ENCODE measurements at regions not wholly inside any gene's neighbourhood (a gene's known extent, or its start where the extent isn't known, plus 50 kb on each side); places are given as distances from the start of the nearest gene placed in this dataset.

DNA sequence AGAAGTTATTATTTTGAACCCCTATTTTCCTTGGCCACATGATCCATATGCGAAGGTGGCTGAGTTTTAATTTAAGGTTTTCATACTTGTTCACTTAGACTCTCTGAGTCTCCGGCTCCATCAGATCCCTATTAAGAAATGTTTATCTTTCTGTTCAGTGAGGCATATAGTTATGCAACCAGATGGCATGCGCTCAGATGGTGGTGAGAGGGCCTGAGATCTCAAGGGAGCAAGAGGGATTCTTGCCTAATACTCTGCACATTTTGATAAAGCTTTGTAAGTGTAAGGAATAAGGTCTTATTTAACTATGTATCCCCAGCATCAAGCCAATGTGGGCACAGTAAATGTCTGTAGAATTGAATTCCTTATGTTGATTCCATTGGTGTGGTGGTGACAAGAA, 78.9 kb upstream of the DPH6 start:
- H3K9me3 ChIP-seq: no peaks in the 10 kb centered on the region
- TF ChIP-seq, protein P1, sequence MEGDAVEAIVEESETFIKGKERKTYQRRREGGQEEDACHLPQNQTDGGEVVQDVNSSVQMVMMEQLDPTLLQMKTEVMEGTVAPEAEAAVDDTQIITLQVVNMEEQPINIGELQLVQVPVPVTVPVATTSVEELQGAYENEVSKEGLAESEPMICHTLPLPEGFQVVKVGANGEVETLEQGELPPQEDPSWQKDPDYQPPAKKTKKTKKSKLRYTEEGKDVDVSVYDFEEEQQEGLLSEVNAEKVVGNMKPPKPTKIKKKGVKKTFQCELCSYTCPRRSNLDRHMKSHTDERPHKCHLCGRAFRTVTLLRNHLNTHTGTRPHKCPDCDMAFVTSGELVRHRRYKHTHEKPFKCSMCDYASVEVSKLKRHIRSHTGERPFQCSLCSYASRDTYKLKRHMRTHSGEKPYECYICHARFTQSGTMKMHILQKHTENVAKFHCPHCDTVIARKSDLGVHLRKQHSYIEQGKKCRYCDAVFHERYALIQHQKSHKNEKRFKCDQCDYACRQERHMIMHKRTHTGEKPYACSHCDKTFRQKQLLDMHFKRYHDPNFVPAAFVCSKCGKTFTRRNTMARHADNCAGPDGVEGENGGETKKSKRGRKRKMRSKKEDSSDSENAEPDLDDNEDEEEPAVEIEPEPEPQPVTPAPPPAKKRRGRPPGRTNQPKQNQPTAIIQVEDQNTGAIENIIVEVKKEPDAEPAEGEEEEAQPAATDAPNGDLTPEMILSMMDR (IDR thresholded peaks at IDR 0.05): no peak
- H3K36me3 ChIP-seq: no peaks in the 10 kb centered on the region
- intact Hi-C loops (cut with DNase I): no loop called here
- DNase-seq (peak in 3 of 4 donors; percentile 13 to 37 (median 35)), ATAC-seq (peak; percentile 97)
- H3K4me3 ChIP-seq: no peak overlapping the region
- H3K27ac ChIP-seq: no peak overlapping the region
- peaks cover 0 to 5% of the 10 kb centered on the region in 2 donors for H3K4me1 ChIP-seq
- H3K27me3 ChIP-seq: no peaks in the 10 kb centered on the region

DNA sequence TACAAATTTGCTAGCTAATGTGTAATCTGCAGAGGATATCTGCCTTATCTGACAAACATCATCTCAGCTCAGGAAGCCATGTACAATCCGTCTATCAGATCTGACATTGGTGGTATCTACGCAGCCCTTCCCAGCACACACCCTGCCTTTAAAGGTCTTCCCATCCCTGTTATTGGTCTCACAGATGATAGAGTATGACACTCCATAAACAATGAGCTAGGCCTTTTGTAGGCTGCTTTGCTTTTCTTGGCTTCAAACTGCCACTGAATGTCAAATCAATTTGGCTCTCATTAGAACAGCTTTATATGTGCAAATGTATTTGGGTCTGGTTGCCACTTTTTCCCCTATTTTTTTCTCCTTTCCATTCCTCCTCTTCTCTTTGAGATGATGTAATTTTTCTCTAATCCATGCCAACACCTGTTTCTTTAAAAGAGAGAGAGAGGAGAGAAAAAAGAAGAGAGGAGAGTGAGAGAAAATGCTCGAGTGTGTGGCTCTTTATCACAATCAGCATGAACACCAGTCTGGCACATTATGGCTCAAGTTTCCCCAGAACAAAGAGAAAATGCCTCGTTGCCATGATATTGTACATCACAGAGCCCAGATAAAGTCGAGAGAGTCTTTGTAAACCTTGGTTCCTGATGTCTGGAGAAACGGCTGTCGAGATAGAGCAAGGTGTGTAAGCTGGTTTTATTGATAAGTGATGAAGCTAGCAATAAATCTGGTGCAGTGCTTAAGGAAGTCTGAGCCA, 80.8 kb upstream of the DPH6 start:
- Histone ChIP-seq H3K36me3 (no peaks in the 10 kb centered on the region), H3K27ac (no peak overlapping the region), H3K27me3 (no peaks in the 10 kb centered on the region), H3K4me3 (no peak overlapping the region), H3K4me1 (peaks cover 0 to 5% of the 10 kb centered on the region in 2 donors), H3K9me3 (no peaks in the 10 kb centered on the region)
- ATAC-seq (no peak), DNase-seq (no peak)
- TF ChIP-seq, protein P1 (IDR thresholded peaks at IDR 0.05): no peak
- intact Hi-C loops (cut with DNase I): no loop called here

DNA sequence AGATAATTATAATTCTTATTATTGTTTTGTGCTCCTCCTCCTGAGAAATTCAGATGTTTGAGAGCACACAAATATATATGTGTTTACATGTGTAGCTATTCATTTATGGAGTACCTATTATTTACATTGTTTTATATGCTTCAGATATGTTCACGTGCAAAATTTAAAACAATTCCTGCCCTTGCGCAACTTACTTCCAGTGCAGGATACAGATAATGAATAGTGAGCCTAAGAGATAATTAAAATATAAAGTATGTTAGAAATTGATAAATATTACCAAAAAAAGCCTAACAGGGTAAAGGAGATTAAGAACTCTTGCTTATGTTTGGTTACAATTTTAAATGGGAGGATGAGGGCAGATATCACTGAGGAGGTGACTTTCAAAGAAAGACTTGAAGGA, 81.7 kb upstream of the DPH6 start:
- no peak for ATAC-seq
- intact Hi-C loops (cut with DNase I): no loop called here

DNA sequence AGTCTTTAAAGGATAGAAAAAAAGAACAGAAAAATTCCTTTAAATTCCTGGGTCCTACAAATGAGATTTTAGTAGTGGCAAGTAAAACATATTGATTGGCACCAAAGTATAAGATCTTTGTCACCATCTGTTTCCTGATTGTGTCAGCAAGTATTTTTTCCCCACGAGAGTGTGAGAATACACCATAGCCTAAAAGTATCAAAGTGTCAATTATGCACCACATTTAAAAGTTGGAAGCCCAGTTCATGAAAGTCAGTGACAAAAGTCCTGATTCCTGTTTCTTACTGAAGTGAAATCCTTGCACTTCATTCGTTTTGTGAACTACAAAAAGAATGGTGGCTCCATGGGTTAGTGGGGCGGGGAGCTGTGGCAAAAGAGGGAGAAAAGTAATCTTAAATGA, 83.8 kb upstream of the DPH6 start:
- Histone ChIP-seq H3K27ac (no peak overlapping the region), H3K4me1 (peaks cover 0 to 5% of the 10 kb centered on the region in 2 donors), H3K4me3 (no peak overlapping the region), H3K36me3 (no peaks in the 10 kb centered on the region), H3K27me3 (no peaks in the 10 kb centered on the region), H3K9me3 (no peaks in the 10 kb centered on the region)
- TF ChIP-seq, protein P1 (IDR thresholded peaks at IDR 0.05): no peak
- DNase-seq: no peak
- ATAC-seq: no peak
- intact Hi-C loops (cut with DNase I): no loop called here

More for the DNA sequence above, 81.7 kb upstream of the DPH6 start:
- TF ChIP-seq, protein P1 (IDR thresholded peaks at IDR 0.05): no peak
- Histone ChIP-seq H3K4me1 (peaks cover 0 to 5% of the 10 kb centered on the region in 2 donors), H3K36me3 (no peaks in the 10 kb centered on the region), H3K27ac (no peak overlapping the region), H3K9me3 (no peaks in the 10 kb centered on the region), H3K27me3 (no peaks in the 10 kb centered on the region), H3K4me3 (no peak overlapping the region)
- DNase-seq: no peak

DNA sequence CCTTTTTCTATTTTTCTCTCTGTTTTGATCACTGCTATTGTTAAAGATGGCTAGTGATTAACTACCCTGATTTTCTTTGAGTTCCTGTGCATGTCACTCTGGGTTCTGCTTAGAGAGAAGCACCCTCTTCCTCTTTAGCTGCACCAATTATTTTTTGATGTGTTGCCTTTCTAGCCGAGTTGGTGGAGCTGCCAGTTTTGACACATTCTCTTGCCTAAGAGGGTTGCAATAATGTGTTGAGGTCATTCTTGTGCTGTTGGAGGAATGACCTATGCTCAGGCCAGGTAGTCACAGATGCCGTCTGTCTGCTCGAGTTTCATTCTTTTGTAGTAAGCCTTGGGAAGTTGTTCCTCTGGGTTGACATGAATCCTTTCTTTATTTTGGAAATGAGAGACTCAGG, 84.6 kb upstream of the DPH6 start:
- intact Hi-C loops (cut with DNase I): no loop called here
- TF ChIP-seq, protein P1 (IDR thresholded peaks at IDR 0.05): no peak
- Histone ChIP-seq H3K4me1 (peaks cover 0 to 3% of the 10 kb centered on the region in 2 donors), H3K4me3 (no peak overlapping the region), H3K27me3 (no peaks in the 10 kb centered on the region), H3K36me3 (no peaks in the 10 kb centered on the region), H3K9me3 (no peaks in the 10 kb centered on the region), H3K27ac (no peak overlapping the region)
- peak; percentile 85 for ATAC-seq
- no peak for DNase-seq
